ENCODE measurements at regions not wholly inside any gene's neighbourhood (a gene's known extent, or its start where the extent isn't known, plus 50 kb on each side); places are given as distances from the start of the nearest gene placed in this dataset.
A peak's percentile ranks its signal among the peaks of the same experiment; 100 is the strongest.
"Not testable (repeated sequence)": the region's sequence is repeated elsewhere in the genome, so short reads cannot be mapped to it uniquely, and the experiment has no call there.

GRCh38 chr12:125312471-125312870 lies 247.2 kb downstream of the AACS start:
- no peak for DNase-seq

GRCh38 chr12:125314051-125314755 lies 249.0 kb downstream of the AACS start:
- DNase-seq = no peak

- DNase-seq = no peak
These were observed 250.5 kb downstream of the AACS start for GRCh38 chr12:125315771-125316170.

GRCh38 chr12:125320177-125320576 lies 254.9 kb downstream of the AACS start:
- DNase-seq = no peak

- DNase-seq = no peak
These were observed 259.7 kb downstream of the AACS start for GRCh38 chr12:125324861-125325490.

- no peak for DNase-seq
These were observed 264.2 kb downstream of the AACS start for GRCh38 chr12:125329239-125330102.

GRCh38 chr12:125330645-125331341 lies 265.6 kb downstream of the AACS start:
- DNase-seq = peak; percentile 7 to 34

- no peak for DNase-seq
These were observed 266.3 kb downstream of the AACS start for GRCh38 chr12:125331342-125332052.

- DNase-seq = no peak
These were observed 267.7 kb downstream of the AACS start for GRCh38 chr12:125332900-125333299.

- no peak for DNase-seq
These were observed 271.0 kb downstream of the AACS start for GRCh38 chr12:125336246-125336645.

- peak; percentile 1 to 3 for DNase-seq
These were observed 275.6 kb downstream of the AACS start for GRCh38 chr12:125340791-125341190.

- no peak for DNase-seq
These were observed 276.2 kb downstream of the AACS start for GRCh38 chr12:125341422-125341821.

- no peak for DNase-seq
These were observed 278.4 kb downstream of the AACS start for GRCh38 chr12:125343649-125344048.

GRCh38 chr12:125346362-125346761 lies 281.1 kb downstream of the AACS start:
- no peak for DNase-seq

- DNase-seq = no peak
These were observed 286.6 kb downstream of the AACS start for GRCh38 chr12:125351788-125352187.

GRCh38 chr12:125353002-125353401 lies 287.8 kb downstream of the AACS start:
- DNase-seq = not testable (repeated sequence)

GRCh38 chr12:125353871-125354270 lies 288.6 kb downstream of the AACS start:
- DNase-seq = no peak

- no peak for DNase-seq
These were observed 290.4 kb downstream of the AACS start for GRCh38 chr12:125355614-125356013.

GRCh38 chr12:125356111-125356510 lies 290.9 kb downstream of the AACS start:
- DNase-seq = no peak

GRCh38 chr12:125357561-125357960 lies 292.3 kb downstream of the AACS start:
- DNase-seq = no peak

GRCh38 chr12:125360540-125360939 lies 295.3 kb downstream of the AACS start:
- DNase-seq = no peak

- no peak for DNase-seq
These were observed 305.8 kb downstream of the AACS start for GRCh38 chr12:125371033-125371432.
